ENCODE measurements at regions not wholly inside any gene's neighbourhood (a gene's known extent, or its start where the extent isn't known, plus 50 kb on each side); places are given as distances from the start of the nearest gene placed in this dataset.

- Histone ChIP-seq H3K27ac (no peak overlapping the region), H3K4me1 (replicated peaks) (peaks cover 3% of the 10 kb centered on the region; the same call in 1 of the 2 replicates), H3K4me3 (no peak overlapping the region), H3K27me3 (replicated peaks) (peaks cover 14% of the 10 kb centered on the region), H3K36me3 (no peaks in the 10 kb centered on the region), H3K9me3 (replicated peaks) (peaks cover 5% of the 10 kb centered on the region; the same call in 1 of the 2 replicates)
- no peak for DNase-seq (ENCODE audit: low read depth in 1 of 2, low spot score in 2 of 2)
Observed at GRCh38 chr10:113430634-113431397, 122.0 kb upstream of the HABP2 start.

DNA sequence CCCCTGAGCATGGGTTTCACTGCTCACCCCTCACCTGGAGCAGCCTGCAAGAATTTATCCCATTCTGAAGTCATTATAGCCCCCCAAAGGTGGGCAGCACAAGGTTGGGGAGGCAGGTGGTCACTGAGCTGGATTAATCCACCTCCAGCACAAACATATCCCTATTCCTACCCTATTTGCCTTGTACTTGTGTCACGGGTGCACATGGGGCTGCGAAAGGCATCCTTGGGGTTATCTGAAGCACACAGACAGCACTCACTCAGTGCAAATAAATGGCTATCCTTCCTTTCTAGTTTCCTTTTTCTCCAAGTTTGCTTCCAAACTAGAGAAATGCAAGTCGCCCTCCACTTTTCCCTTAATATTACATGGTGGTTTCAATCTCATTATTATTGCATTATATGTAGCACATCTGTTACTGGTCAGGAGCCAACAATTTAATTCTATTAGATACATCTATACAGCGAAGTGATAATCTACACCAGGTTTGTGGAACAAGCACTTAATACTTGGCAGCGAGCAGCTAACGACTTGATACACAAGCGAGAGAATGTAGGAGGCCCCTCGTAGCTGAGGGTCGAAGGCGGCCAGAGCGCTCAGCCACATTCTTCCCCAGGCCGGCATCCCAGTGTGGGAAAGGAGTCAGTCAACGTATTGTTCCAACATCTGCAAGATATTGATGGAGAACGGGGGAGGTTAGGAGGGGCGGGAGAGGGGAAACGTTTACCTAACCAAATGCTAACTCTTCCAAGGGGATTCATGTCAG lies 121.3 kb upstream of the HABP2 start:
- Histone ChIP-seq H3K4me1 (replicated peaks) (no peaks in the 10 kb centered on the region), H3K36me3 (no peaks in the 10 kb centered on the region), H3K9me3 (replicated peaks) (peaks cover 5% of the 10 kb centered on the region; the same call in 1 of the 2 replicates), H3K27ac (no peak overlapping the region), H3K4me3 (no peak overlapping the region), H3K27me3 (replicated peaks) (peaks cover 14% of the 10 kb centered on the region)
- DNase-seq (ENCODE audit: low read depth in 1 of 2, low spot score in 2 of 2): no peak

GRCh38 chr10:113433711-113434110 lies 119.1 kb upstream of the HABP2 start:
- Histone ChIP-seq H3K4me3 (no peak overlapping the region), H3K27ac (no peak overlapping the region), H3K27me3 (replicated peaks) (peaks cover 7% of the 10 kb centered on the region; the same call in 1 of the 2 replicates), H3K4me1 (replicated peaks) (no peaks in the 10 kb centered on the region), H3K9me3 (replicated peaks) (peaks cover 5% of the 10 kb centered on the region; the same call in 1 of the 2 replicates), H3K36me3 (no peaks in the 10 kb centered on the region)
- no peak for DNase-seq (ENCODE audit: low read depth in 1 of 2, low spot score in 2 of 2)

DNA sequence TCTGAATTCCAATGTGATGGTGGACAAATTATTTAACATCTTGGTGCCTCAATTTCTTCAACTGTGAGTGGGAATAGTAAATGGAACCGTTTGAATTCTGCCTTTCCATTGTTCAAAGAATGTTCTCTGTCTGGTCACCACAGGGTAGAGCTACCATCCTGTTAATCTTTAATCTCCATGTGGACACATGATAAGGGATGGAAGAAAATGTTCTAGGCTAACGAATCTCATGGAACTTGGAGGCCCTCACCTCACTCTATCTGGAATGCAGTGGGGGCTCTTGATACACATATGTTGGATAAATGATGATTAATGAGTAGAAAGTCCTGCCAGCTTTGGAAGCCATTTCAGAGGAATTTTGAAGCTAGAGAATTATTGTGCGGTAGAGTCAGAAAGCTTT lies 118.5 kb upstream of the HABP2 start:
- Histone ChIP-seq H3K4me3 (no peak overlapping the region), H3K9me3 (replicated peaks) (peaks cover 5% of the 10 kb centered on the region; the same call in 1 of the 2 replicates), H3K27me3 (replicated peaks) (peaks cover 7% of the 10 kb centered on the region; the same call in 1 of the 2 replicates), H3K36me3 (no peaks in the 10 kb centered on the region), H3K4me1 (replicated peaks) (no peaks in the 10 kb centered on the region), H3K27ac (no peak overlapping the region)
- DNase-seq (ENCODE audit: low read depth in 1 of 2, low spot score in 2 of 2): no peak

GRCh38 chr10:113434950-113435349 lies 117.9 kb upstream of the HABP2 start:
- no peak for DNase-seq (ENCODE audit: low read depth in 1 of 2, low spot score in 2 of 2)
- no peaks in the 10 kb centered on the region for H3K4me1 ChIP-seq (replicated peaks)
- H3K4me3 ChIP-seq: no peak overlapping the region

GRCh38 chr10:113435881-113436280 lies 117.0 kb upstream of the HABP2 start:
- Histone ChIP-seq H3K4me1 (replicated peaks) (no peaks in the 10 kb centered on the region), H3K4me3 (no peak overlapping the region), H3K36me3 (no peaks in the 10 kb centered on the region), H3K27ac (no peak overlapping the region), H3K9me3 (replicated peaks) (peaks cover 5% of the 10 kb centered on the region; the same call in 1 of the 2 replicates), H3K27me3 (replicated peaks) (peaks cover 7% of the 10 kb centered on the region; the same call in 1 of the 2 replicates)
- no peak for DNase-seq (ENCODE audit: low read depth in 1 of 2, low spot score in 2 of 2)

More at GRCh38 chr10:113434950-113435349, 117.9 kb upstream of the HABP2 start:
- peaks cover 5% of the 10 kb centered on the region; the same call in 1 of the 2 replicates for H3K9me3 ChIP-seq (replicated peaks)
- H3K27ac ChIP-seq: no peak overlapping the region
- H3K36me3 ChIP-seq: no peaks in the 10 kb centered on the region
- H3K27me3 ChIP-seq (replicated peaks): peaks cover 7% of the 10 kb centered on the region; the same call in 1 of the 2 replicates

DNA sequence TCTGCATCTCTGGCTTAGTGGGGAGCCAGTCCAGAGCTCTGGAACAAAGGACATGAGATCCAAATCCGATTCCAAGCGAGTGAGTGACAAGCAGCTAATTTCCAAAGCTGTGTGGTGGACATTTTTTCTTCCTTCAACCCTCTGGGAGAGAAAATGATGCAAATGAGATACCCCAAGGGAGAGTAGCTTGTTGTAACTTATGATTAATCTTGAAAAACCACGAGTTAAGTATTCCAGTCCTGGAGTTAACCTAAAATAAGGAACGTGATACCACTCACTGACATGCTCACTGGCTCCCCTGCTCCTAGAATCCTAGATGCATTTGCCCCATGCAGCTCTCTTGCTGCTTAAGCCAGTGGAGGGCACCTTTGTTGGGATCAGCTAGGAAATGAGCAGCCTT lies 116.0 kb upstream of the HABP2 start:
- no peaks in the 10 kb centered on the region for H3K36me3 ChIP-seq
- peaks cover 5% of the 10 kb centered on the region; the same call in 1 of the 2 replicates for H3K9me3 ChIP-seq (replicated peaks)
- DNase-seq (ENCODE audit: low read depth in 1 of 2, low spot score in 2 of 2): no peak

DNA sequence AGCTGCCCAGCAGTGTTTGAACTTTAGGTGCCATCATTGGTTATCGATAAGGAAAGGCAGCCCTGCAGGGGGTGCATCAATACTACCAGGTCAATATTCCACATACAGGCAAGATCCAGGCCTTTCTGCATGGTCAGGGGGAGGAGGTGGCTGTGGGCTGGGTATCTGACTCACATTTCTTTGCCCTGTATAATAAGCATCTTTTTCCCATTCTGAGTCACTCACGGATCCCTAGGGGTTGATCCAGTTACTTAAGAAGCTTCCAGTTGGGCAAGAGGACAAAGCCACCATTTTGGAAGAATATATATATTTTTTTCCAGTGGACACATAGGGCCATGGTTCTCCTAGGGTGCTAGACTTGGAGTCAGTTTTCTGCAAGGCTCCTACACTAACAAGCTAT lies 114.2 kb upstream of the HABP2 start:
- no peak overlapping the region for H3K27ac ChIP-seq
- no peak for DNase-seq (ENCODE audit: low read depth in 1 of 2, low spot score in 2 of 2)
- H3K27me3 ChIP-seq (replicated peaks): no peaks in the 10 kb centered on the region; the same call in 1 of the 2 replicates
- no peak overlapping the region for H3K4me3 ChIP-seq
- H3K9me3 ChIP-seq (replicated peaks): peaks cover 5% of the 10 kb centered on the region; the same call in 1 of the 2 replicates
- H3K36me3 ChIP-seq: no peaks in the 10 kb centered on the region
- no peaks in the 10 kb centered on the region for H3K4me1 ChIP-seq (replicated peaks)

More for the DNA sequence above, 116.0 kb upstream of the HABP2 start:
- Histone ChIP-seq H3K27me3 (replicated peaks) (peaks cover 7% of the 10 kb centered on the region; the same call in 1 of the 2 replicates), H3K27ac (no peak overlapping the region), H3K4me3 (no peak overlapping the region), H3K4me1 (replicated peaks) (no peaks in the 10 kb centered on the region)

DNA sequence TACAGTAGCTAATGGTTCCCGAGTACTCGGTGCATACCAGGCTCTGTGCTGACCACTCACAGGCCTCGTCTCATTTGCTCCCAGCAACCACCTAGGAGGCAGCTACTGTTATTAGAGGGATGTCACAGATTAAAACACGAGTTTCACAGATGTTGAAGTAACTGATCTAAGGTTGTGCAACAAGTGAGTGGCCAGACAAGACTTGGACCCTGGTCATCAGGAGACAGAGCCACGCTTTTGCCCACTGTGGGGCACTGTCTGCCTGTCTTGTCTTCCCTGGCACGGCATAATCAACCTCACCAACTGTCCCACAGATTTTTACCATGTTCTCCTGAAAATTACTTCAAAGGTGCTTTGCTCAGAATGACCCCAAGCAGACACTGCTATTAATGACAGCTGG lies 111.6 kb upstream of the HABP2 start:
- Histone ChIP-seq H3K27me3 (replicated peaks) (peaks cover 3% of the 10 kb centered on the region; the same call in 1 of the 2 replicates), H3K36me3 (no peaks in the 10 kb centered on the region), H3K4me3 (no peak overlapping the region), H3K4me1 (replicated peaks) (no peaks in the 10 kb centered on the region), H3K27ac (no peak overlapping the region), H3K9me3 (replicated peaks) (no peaks in the 10 kb centered on the region)
- DNase-seq (ENCODE audit: low read depth in 1 of 2, low spot score in 2 of 2): no peak

DNA sequence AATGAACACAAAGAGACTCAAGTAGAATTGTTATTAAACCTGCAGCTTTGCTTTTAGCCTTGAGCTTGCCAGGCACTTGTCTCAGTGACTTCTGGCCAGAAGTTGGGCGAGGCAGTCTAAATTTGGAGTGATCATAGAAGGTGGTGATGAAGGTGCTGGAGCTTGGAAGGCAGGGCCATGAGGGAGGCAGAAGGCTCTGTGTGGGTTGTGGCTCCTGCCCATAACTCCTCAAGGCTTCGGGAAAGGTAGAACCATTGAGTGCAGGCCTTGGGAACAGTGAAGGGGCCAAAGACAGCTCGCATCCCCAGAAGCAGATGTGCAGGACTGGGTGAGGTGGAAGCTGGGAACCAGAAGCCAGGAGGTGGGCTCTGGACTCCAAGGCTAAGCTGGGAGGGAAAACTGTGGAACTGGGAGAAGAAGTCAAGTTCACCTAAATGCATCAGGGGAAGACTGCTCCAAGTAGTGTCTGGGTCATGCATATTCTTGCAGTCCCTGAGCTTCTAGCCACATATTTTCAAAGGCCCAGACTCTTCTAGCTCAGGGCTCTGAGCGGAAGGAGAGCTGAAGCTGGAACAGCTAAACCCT lies 111.1 kb upstream of the HABP2 start:
- Histone ChIP-seq H3K36me3 (no peaks in the 10 kb centered on the region), H3K4me3 (no peak overlapping the region), H3K9me3 (replicated peaks) (no peaks in the 10 kb centered on the region), H3K4me1 (replicated peaks) (no peaks in the 10 kb centered on the region), H3K27me3 (replicated peaks) (peaks cover 5% of the 10 kb centered on the region; the same call in 1 of the 2 replicates), H3K27ac (no peak overlapping the region)
- DNase-seq (ENCODE audit: low read depth in 1 of 2, low spot score in 2 of 2): no peak

DNA sequence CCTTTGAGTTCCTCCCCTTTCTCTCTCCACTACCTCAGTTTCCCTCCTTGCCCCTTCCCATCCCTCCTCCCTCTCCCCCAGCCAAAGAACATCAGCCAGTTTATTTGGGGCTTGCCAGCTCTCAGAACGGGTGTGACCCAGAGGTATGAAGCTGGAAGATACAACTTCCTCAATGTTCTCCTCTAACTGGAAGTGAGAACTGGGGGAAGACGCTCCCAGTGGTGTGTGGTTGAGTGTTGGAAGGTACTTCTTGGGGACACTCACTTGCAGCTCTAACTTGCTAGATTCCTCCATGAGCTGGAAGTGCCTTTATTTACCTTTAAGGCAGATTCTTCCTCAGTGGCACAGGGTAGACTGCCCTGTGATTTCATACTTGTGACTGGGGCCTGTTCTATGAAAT lies 110.5 kb upstream of the HABP2 start:
- H3K9me3 ChIP-seq (replicated peaks): no peaks in the 10 kb centered on the region
- H3K4me3 ChIP-seq: no peak overlapping the region
- DNase-seq (ENCODE audit: low read depth in 1 of 2, low spot score in 2 of 2): peak in 1 of 2 experiments; percentile 10
- peaks cover 11% of the 10 kb centered on the region; the same call in 1 of the 2 replicates for H3K27me3 ChIP-seq (replicated peaks)
- no peak overlapping the region for H3K27ac ChIP-seq
- no peaks in the 10 kb centered on the region for H3K4me1 ChIP-seq (replicated peaks)
- H3K36me3 ChIP-seq: no peaks in the 10 kb centered on the region

GRCh38 chr10:113443141-113443925 lies 109.5 kb upstream of the HABP2 start:
- H3K27me3 ChIP-seq (replicated peaks): peaks cover 11% of the 10 kb centered on the region; the same call in 1 of the 2 replicates
- DNase-seq (ENCODE audit: low read depth in 1 of 2, low spot score in 2 of 2): peak in 1 of 2 experiments; percentile 21
- no peak overlapping the region for H3K4me3 ChIP-seq
- H3K9me3 ChIP-seq (replicated peaks): no peaks in the 10 kb centered on the region
- H3K4me1 ChIP-seq (replicated peaks): no peaks in the 10 kb centered on the region
- no peaks in the 10 kb centered on the region for H3K36me3 ChIP-seq
- no peak overlapping the region for H3K27ac ChIP-seq

All from SJSA1 (cell line).